SIG-M5 (cell line): ENCODE measurements at regions not wholly inside any gene's neighbourhood (a gene's known extent, or its start where the extent isn't known, plus 50 kb on each side); places are given as distances from the start of the nearest gene placed in this dataset.

Experiments used
- DNase-seq: peaks from one replicate; lab custom pipeline; 2025; lab: John Stamatoyannopoulos, UW

DNA sequence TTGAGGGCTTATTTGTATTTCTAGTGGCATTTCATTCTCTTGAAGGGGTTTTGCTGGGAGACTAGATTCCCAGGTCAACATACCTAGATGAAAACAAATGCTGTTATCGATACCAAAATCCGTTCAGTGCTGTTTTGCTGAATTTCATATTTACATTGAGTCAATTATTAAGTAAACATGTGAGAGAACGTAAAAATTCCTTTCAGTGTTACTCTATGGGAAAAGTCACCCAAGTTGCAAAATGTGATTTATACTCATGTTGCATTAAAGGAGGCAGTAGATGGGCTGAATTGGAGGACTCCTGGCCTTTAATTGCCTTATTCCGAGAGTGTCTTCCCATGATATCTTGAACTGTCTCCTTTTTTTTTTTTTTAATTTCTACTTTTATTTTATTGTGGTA is 1011.3 kb upstream of the NR2F2 start:
- no peak for DNase-seq

DNA sequence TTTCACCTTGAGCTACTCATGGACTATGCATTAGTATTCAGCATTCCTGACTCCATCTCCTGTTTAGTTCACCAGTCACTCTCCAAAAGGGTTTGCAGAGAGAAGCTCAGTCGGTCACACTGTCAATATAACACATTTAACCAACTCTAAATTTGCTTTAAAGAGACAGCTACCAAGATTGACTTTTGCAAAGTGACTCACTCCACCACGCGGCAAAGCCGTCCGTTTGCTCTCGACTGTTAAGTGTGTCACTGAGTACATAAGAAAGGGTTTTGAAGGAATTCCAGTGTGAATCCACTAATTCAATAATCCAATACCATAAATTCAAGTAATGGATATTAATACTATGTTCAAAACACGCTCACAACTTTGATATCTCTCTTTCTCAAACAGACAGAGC is 1006.7 kb upstream of the NR2F2 start:
- no peak for DNase-seq

DNA sequence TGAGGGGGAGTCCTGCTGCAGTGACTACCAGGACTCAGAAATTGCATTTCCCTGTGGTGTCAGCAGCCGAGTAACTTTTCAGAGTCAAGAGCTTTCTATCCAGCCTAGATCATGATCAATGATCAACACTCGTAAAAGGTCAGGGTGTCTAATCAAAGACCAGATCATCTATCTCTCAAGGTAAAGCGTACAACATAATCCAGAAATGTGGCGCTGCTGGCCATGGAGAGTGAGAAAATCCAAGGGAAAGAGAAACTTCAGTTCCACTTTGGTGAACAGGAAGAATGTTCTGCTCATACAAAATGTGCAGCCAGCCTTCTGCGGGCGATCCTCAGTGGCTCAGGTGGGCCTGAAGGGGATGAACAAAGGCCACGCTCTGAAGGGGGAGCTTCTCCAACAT is 1005.8 kb upstream of the NR2F2 start:
- no peak for DNase-seq

DNA sequence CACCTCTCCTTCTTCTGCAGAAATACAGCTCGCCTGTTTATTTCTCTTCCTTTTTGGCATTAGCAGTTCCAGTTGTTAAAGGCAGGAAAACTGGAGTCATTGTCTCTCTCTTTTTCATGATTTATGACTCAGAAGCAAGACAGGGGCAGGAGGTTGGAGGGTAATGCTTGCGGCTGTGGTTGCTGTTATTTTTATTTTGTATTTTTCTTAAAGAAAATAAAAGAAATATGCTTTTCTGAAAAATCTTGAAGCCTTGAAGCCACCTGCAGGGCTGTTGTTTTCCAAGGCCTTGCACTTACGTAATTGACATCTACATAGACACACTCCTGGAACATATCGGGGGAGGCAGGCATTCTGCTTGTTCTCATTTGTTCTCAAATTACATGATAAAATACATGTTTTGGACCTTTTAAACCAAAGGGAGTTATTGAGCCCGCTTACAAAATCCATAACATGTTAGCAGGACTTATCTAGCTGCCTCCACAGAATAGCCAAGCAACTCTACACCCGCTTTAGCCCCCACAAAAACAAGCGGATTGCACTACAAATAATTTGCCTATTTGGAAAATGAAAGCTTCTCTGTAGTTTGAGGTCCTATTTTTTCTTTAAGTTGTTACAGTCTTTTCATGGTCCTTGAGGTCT is 1004.6 kb upstream of the NR2F2 start:
- no peak for DNase-seq

DNA sequence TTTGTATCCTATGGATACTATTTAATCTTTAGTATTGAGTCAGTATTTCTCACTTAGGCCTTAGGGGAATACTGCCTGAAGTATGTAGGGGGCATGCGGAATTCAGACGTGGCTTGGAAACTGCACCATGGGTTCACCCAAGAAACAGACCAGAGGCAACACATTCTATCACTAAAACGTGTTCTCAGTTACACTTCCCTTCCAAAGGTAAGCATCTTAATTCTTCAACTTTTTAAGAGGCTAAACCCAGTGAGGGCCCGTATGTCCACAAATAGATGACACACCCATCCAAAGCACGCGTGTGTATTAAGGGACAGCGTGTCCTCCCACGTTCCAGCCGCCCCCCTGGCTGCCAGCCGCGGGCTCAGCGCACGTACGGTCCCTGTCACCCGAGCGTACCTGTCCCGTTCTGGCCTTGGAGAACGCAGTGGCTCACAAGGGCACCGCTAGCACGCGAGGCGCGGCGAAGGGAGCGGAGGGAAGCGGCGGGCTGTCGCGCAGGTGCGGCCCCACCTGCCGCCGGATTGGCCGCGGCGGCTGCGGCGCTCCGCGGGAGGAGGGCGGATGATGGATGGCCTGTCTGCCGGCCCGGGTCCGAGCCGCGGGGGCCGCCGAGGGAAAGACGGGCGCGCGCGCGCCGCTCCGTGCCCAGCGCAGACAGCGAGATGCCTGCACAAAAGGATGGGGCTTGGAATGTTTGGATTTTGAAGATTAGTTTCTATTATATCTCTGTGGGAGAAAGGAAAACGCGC is 1003.9 kb upstream of the NR2F2 start:
- no peak for DNase-seq

DNA sequence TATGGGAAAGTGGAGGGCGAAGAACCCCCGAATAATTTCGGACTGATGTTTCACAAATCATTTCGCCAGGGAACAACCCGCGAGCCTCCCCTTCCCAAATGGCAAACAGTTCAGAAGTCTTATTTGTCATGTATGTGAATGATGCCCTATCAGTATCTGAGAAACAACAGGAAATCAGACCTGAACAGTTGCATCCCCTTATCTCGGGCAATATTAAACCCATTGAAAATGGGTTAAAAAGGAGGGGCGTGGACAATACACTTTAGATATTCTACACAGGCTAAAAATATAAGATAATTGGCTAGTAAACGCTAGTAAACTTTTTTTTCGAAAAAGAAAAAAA is 1003.3 kb upstream of the NR2F2 start:
- DNase-seq, result no peak

DNA sequence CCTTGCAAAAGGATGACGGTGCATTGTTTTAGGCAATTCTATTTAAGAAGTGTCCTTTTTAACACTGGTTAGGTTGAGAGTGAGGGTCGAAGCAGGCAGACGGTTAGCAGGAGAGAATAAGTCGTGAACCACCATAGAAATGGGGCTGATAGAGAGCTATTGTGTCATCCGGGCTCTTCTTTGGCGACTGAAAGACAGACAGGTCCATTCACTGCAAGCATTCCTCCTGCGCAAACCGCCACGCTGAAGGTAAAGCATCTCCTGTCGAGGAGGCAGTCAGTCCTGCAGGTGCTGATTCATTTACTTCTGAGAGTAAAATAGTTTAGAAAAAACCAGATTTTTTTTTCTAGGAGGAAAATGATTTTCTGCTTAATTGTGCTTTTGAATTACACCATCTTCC is 1002.8 kb upstream of the NR2F2 start:
- DNase-seq, result no peak

DNA sequence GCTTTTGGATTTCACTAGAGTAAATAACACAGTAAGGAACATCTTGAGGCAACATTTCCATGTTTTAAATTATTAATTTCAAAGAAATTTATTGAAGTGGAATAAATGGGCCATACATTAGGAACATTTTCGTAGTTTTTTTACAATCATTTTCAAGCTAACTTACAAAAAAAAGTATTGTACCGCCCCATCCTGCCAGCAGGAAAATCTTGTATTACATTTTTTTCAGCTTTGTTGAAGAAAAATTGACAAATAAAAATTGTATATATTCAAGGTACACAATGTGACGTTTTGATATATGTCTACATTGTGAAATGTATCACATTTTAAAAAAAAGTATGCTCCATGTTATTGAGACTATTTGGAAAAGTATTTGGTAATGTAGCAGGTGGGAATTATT is 1001.9 kb upstream of the NR2F2 start:
- no peak for DNase-seq

DNA sequence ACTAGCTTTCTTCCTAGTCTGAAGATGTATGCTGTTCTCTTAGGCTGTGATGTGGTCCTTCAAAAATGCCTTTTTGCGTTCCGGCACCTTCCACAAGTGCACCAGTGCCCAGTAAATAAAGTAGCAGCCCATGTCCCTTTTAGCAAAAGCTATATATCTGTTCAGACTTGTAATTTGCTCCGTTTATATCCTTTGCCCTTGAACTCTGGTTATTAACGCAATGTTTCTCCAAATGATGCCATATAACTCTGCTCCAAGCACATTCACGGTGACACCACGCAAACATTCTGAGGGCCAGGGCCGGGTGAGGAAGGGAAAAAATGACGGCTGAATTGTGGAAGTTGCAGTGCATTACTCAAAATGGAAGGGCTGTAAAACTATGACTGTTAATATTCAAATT is 1001.1 kb upstream of the NR2F2 start:
- no peak for DNase-seq

DNA sequence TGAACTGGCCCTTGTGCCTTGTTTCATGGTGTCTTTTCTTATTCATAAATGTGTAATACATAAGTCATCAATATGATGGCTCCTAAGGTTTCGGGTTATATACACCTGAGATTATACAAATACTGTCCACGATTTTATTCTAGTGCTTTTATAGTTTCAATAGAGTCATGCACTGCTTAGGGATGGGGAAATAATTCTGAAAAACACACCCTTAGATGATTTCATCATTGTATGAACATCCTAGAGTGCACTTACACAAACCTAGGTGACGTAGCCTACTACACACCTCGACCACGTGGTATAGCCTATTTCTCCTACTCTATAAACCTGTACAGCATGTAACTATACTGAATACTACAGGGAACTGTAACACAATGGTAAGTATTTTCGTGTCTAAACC is 988.8 kb upstream of the NR2F2 start:
- DNase-seq, result no peak

DNA sequence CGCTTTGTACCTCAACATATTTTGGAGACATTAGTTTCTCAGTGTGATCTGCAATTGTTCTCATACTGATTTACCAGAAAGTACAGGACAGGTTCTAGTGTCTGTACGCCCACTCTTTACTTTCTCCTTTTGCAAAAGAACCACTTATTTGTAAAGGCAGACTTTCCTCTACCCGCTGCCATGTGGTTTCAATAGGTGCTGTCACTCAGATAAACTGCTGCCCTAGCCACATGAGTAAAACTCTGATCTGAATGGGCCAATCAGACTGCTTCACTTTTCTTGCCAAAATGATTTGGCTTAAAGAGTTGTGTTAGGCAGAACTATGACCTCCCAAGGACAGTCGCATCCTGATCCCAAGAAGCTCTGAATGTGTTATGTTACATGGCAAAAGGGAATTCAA is 984.6 kb upstream of the NR2F2 start:
- DNase-seq, result no peak

DNA sequence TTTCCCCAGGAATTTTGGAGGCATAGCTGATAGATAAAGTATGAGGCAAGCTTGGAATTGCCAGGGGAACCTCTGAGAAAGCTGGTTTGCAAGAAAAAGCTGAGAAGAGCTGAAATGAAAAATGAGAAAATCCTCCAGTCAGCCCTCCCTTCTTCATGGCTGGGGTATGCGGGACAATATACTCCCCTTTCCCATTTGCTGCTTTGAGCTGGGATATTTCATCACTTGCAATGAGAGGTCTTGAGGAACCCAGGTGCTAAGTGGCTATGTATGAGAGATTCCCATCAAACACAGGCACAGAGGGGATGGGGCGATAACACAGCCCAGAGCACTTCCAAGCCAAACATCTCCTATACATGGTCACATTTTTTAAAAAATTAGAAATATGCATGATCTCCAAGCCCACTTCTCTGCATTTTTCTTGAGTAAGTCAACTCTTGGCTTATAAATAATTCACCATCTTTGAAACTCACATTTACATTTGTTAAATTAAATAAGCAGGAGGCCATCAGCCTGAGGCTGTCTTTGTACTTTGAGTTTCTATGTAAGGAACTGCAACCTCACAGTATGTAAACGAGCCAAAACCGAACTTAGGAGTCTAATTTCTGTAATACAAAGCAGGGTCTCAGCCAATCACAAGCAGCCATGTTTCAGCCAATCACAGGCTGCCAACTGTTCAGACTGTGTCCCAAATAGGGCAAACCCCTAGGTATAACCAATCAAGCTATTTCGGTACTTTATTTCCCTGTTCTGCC is 983.6 kb upstream of the NR2F2 start:
- DNase-seq, result no peak

DNA sequence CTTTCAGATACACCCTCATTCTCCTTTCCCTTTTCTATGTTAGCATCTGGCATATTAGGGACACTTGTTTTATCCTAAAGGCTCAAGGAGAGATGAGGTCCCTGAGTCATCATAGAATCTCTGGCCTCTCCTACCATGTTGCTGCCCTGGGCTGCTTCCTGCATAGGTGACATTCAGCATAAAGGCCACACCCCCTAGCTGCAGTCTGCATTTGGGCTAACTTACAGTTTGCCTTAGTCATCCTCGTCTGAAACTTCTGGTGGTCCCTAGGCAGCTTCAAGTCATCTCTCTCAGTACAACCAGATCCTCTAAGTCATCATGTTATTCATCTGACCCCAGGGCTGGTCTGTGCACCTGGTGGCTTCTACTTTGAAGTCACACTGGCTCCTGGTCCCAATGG is 982.7 kb upstream of the NR2F2 start:
- no peak for DNase-seq

DNA sequence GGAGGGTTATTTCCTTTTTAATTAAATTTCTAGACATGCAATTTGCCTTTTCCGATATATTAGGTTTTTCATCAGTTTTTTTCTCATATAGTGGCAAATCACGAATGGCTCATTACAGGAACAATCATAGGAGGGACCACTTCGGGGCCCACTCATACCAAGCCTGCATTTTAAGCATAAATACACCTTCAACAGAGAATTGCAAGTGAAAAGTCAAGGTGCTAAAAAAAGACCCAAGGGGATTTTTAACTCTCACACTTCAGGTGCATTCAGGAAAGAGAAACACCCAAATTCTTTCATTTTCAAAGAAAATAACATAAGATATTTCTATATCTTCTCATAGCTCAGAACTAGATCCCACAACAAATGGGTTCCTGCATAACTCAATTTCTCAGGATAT is 979.6 kb upstream of the NR2F2 start:
- no peak for DNase-seq

DNA sequence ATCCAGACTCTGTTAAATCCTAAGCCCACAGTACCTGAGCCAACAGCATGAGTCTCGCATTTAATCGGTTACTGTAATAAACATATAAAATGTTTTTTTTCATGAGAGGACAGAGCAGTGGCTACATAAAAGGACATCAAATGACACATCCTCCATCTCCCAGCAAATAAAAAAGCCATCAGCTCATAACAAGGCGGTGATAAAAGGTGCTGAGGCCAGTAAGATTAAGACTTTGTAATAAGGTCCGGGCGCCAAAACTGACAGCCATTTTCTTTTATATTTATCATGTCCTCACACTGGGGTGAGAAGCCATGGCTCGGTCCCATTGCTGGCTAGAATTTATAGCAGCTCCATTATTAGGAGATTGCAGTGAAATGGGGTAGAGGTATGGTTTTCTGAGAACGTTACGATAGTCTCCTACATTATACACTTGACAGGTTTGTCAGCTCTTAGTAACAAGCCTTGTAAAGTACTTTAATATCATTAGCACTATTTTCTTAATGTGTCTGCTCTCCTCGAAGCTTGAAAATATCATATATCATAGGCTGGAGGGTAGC is 977.8 kb upstream of the NR2F2 start:
- DNase-seq, result no peak

DNA sequence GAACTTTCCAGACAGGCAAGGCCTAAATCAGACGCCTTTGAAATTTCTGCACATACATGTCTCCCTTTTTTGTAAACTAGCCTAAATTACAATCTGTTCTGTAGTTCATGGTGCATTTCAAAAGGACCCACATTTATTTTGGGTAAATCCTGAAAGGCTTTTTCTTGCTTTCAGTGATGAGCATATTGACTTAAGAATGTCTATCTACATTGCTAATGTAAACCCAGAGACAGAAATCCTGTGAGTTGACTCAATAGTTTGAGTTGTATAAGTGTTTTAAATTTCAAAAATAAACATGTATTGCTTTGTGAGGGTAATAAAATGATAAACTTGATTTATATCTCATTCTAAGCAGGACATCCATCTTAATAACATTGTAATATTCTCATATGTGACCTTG is 977.0 kb upstream of the NR2F2 start:
- no peak for DNase-seq

DNA sequence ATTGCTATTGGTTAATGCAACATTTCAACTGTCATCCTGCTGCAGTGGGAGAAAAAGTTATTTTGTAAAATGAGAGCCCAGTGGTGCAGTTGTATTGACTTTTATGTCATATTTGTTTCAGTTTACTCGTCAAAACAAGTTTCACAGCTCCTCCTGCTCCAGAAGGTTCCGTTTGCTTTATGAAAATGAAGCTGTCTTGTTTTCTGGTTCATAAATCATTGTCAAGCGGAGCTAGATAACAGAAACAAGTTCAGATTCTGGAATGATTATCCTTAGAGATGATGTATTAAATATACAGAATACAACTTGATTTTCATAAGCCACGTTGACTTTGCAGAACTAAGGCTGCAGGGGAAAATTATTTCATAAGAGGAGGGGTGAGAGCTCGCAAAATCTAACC is 970.5 kb upstream of the NR2F2 start:
- DNase-seq, result no peak

DNA sequence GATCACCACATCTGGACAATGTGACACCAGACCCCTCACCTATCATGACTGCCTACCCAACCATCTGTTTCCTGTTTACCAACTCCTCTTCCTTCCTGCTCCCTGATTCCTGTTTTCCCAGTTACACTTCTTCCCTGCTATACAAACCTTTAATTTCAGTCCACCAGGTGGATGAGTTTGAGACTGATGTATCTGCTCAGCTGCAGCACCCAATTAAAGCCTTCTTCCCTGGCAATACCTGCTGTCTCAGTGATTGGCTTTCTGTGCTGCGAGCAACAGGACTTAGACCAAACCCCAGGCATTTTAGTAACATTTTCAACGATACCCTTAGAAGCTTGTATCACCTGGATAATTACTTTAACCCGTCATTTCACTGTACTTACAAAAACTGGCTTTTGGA is 968.2 kb upstream of the NR2F2 start:
- no peak for DNase-seq

DNA sequence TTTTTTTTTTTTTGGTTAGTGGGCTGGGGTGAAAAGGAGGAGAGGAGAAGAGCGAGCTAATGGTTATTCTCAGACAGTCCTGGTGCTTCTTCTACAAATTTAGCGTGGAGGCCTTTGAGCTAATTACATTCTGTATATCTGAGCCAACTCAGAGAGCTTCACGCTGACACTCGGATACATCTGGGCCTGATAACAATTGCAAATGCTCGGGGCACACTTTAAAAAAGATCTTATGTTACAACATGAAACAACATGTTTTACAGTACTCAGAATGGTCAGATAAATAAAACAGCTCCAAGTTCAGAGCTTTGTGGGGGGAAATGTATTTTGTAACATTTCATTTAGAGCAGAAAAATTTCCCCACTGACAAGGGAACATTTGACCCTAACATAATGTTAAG is 966.9 kb upstream of the NR2F2 start:
- no peak for DNase-seq

DNA sequence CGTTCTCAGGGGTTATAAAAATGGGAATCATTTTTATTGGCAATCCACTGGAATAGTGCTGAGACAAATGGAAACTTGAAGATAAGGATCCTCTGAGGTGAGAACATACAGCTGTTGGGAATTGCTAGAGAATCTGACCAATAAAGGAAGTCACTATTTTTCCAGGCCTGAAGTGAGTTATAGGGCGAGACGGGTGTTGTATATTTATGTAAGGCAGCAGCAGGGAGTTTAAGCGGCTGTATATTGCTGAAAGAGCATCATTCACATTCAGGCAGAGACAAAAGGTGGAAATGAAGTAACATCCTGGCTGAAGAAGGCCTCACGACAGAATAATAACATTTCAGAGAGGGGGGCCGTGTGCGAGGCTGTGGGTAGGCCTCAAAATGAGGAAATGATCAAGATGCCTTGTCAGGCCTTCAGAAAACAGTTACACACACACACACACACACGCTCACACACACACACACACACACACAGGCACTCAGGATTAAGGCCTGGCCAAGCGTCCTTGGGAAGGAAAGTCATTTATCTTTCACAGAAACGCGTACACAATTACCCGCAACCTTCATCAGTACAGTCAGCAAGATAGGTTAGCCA is 964.9 kb upstream of the NR2F2 start:
- peak; percentile 9 for DNase-seq

DNA sequence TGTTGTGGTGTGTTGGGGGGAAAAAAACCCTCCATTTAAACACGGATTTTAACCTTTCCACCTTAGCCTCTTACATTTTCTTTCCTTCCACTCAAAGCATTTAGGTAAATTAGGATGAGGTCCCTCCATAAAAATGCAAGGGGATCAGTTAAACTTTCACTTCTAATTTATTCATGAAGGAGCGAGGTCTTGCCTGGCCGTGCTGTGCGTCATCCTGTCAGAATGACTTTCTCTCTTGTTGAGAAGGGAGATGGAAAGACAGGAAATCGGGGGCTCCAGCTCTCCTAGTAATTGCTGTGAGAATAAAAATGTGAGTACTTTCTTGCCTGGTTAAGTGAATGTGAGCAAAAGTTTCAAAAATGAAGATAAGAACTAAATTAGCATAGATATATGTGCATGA is 962.3 kb upstream of the NR2F2 start:
- DNase-seq, result no peak

DNA sequence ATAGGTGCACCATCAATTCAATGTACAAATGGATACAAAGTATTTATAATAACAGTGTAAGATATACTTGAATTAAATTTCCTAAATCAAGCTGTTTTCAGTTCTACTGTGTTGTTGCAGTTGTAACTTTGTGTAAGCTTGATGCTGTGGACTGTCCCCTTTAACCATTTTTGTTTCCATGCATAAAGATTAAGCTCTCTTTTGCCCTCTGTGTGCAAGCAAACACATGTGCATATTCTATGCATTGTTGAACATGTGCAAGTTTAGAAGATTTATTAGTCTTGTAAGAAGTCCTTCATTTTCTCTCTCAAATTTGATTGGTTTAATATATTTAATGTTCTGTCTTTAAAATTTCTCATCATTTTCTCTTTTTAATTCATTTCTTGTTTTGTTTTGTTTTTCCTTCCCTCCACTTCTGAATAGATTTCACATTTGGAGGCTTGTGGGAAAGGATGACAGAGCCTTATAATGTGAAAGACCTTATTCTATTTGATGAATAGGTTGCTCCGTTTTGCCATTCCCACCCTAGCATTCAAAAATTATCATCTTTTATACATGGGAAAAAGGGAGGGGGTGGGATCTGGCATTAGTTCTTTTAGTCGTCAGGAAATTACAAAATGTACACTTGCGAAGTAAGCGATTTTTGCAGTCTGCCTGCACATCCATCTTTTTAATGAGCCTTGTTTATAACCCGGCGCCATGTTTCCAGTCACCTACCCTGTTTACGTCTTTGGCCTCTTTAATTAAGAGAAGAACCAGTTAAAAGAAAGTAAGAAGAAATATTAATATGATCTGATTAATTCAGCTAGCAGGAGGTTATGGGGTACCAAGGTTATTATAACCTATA is 961.5 kb upstream of the NR2F2 start:
- DNase-seq, result no peak
